ENCODE measurements at regions not wholly inside any gene's neighbourhood (a gene's known extent, or its start where the extent isn't known, plus 50 kb on each side); places are given as distances from the start of the nearest gene placed in this dataset.

DNA sequence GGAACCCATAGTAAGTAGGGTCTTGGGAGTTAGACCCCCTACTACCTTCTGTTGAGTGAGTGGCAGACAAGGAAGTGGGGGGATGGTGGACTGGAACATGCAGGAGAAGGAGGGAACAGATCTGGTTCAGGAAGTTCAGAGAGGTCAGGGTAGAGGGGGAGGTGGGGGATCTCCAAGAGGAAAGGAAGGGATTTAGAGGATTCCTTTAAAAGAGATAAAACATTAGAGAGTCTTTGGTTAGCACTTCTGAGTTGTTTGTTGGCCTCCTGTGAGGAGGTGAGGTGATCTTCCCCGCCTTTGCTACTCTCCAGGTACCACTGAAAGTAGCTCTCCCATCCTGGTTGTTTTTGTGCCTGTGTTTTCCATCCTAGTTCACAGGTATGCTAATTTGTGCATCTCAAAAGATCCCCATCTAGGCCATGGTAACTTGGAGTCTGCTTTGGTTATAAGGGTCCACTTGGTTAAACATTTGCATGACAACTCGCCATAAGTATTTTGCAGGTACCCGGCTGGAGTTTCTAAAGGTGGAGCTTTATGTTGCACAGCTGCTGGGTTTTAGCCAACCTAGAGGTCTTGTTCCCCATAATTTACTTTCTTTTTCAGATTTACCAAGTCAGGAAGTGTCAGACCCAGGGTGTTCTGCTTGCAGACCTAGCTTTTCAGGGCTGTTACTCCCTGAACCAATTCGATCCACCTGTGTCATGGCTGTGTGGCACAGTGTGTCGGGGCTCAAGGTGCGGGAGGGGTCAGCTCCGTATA lies 79.3 kb upstream of the SORL1 start:
- TF ChIP-seq, protein P1, sequence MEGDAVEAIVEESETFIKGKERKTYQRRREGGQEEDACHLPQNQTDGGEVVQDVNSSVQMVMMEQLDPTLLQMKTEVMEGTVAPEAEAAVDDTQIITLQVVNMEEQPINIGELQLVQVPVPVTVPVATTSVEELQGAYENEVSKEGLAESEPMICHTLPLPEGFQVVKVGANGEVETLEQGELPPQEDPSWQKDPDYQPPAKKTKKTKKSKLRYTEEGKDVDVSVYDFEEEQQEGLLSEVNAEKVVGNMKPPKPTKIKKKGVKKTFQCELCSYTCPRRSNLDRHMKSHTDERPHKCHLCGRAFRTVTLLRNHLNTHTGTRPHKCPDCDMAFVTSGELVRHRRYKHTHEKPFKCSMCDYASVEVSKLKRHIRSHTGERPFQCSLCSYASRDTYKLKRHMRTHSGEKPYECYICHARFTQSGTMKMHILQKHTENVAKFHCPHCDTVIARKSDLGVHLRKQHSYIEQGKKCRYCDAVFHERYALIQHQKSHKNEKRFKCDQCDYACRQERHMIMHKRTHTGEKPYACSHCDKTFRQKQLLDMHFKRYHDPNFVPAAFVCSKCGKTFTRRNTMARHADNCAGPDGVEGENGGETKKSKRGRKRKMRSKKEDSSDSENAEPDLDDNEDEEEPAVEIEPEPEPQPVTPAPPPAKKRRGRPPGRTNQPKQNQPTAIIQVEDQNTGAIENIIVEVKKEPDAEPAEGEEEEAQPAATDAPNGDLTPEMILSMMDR (IDR thresholded peaks at IDR 0.05), result no peak
- TF ChIP-seq POLR2A (IDR thresholded peaks at IDR 0.05), result no peak

Measured in uterus (tissue), 2 donors.